IMR-90 (cell line): ENCODE measurements at regions not wholly inside any gene's neighbourhood (a gene's known extent, or its start where the extent isn't known, plus 50 kb on each side); places are given as distances from the start of the nearest gene placed in this dataset.

ENCODE experiments used
- ATAC-seq: fragments of 200-7000 bp; cut with Tn5 transposase; 2 replicates; pipeline ENCODE4 v1.9.1; 2020; ENCODE audit warnings: low read depth, mild to moderate bottlenecking, moderate library complexity
- BruUV-seq: library from RNA; stranded (reverse); fragments of 400-500 nt; replicated peaks from 2 replicates; lab custom pipeline; 2021; lab: Mats Ljungman, UMichigan
- CTCF ChIA-PET: fragments of 300-600 bp; formaldehyde crosslinking; extraction: SDS; loops from one replicate; lab custom pipeline; 2021; ENCODE audit warnings: antibody characterized with exemption; lab: Yijun Ruan, JAX
- POLR2A ChIA-PET: fragments of 300-600 bp; sonication (Branson Sonifier 250); formaldehyde crosslinking; loops from one replicate; lab custom pipeline; 2022; ENCODE audit warnings: antibody characterized with exemption; ENCODE audit not compliant: unreplicated experiment; lab: Charles Lee
- DNase-seq: peaks from one replicate; pipeline ENCODE4 v3.0.0; 2013
- H2AFZ ChIP-seq: replicated peaks from 2 replicates; pipeline ENCODE3; 2013; ENCODE audit warnings: low read length, mild to moderate bottlenecking; ENCODE audit not compliant: poor library complexity
- H2AK5ac ChIP-seq: 2 replicates; pipeline ENCODE4 v1.6.1; 2013; ENCODE audit warnings: low read depth, low read length, inconsistent platforms
- H2AK9ac ChIP-seq: replicated peaks from 2 replicates; pipeline ENCODE3; 2013; ENCODE audit warnings: mild to moderate bottlenecking, low read depth, low read length, moderate library complexity; ENCODE audit not compliant: poor library complexity
- H2BK120ac ChIP-seq: 2 replicates; pipeline ENCODE4 v1.6.1; 2013; ENCODE audit warnings: low read depth, low read length, inconsistent platforms
- H2BK15ac ChIP-seq: 3 replicates; pipeline ENCODE4 v1.6.1; 2013; ENCODE audit warnings: low read depth, low read length, inconsistent platforms
- H2BK20ac ChIP-seq: 2 replicates; pipeline ENCODE4 v1.6.1; 2013; ENCODE audit warnings: low read depth, mild to moderate bottlenecking, inconsistent platforms, low read length, moderate library complexity
- H2BK5ac ChIP-seq: 2 replicates; pipeline ENCODE4 v1.6.1; 2013; ENCODE audit warnings: mild to moderate bottlenecking, low read depth, low read length, inconsistent platforms; ENCODE audit not compliant: poor library complexity, severe bottlenecking
- H3K14ac ChIP-seq: replicated peaks from 2 replicates; pipeline ENCODE4 v1.6.1; 2013; ENCODE audit warnings: low read depth, low read length, inconsistent platforms
- H3K18ac ChIP-seq: 2 replicates; pipeline ENCODE4 v1.6.1; 2013; ENCODE audit warnings: low read depth, low read length, control low read depth
- H3K23ac ChIP-seq: 2 replicates; pipeline ENCODE4 v1.6.1; 2013; ENCODE audit warnings: low read depth, low read length, inconsistent platforms
- H3K27ac ChIP-seq: 2 replicates; pipeline ENCODE4 v1.5.1; 2013; ENCODE audit warnings: mild to moderate bottlenecking, control low read depth, low read length; ENCODE audit not compliant: insufficient read depth
- H3K27me3 ChIP-seq: 2 replicates; pipeline ENCODE4 v1.6.1; 2013; ENCODE audit warnings: low read length; ENCODE audit not compliant: control insufficient read depth, insufficient read depth
- H3K36me3 ChIP-seq: 2 replicates; pipeline ENCODE4 v1.6.1; 2013; ENCODE audit warnings: low read length, mixed read lengths; ENCODE audit not compliant: control insufficient read depth, insufficient read depth
- H3K4ac ChIP-seq: 2 replicates; pipeline ENCODE4 v1.6.1; 2013; ENCODE audit warnings: low read depth, low read length, inconsistent platforms
- H3K4me1 ChIP-seq: 2 replicates; pipeline ENCODE4 v1.6.1; 2013; ENCODE audit warnings: low read length, mixed read lengths; ENCODE audit not compliant: control insufficient read depth, insufficient read depth
- H3K4me2 ChIP-seq: 2 replicates; pipeline ENCODE4 v1.6.1; 2013; ENCODE audit warnings: low read depth, mild to moderate bottlenecking, control low read depth, low read length, moderate library complexity
- H3K4me3 ChIP-seq: 2 replicates; pipeline ENCODE4 v1.5.1; 2013; ENCODE audit warnings: low read depth, mild to moderate bottlenecking, control low read depth, low read length, moderate library complexity; ENCODE audit not compliant: insufficient read depth
- H3K56ac ChIP-seq: 2 replicates; pipeline ENCODE4 v1.6.1; 2013; ENCODE audit warnings: low read length, inconsistent platforms; ENCODE audit not compliant: insufficient read depth; ENCODE audit errors: extremely low read depth
- H3K79me1 ChIP-seq, 2 experiments: 2 replicates each; pipeline ENCODE4 v1.6.1; 2013; ENCODE audit warnings: low read length in 2 of 2, inconsistent platforms in 1 of 2, low read depth in 1 of 2
- H3K9ac ChIP-seq: 2 replicates; pipeline ENCODE4 v1.6.1; 2013; ENCODE audit warnings: low read depth, low read length, control low read depth
- H3K9me1 ChIP-seq: 2 replicates; pipeline ENCODE4 v1.6.1; 2013; ENCODE audit warnings: low read length, inconsistent platforms; ENCODE audit not compliant: insufficient read depth
- H3K9me3 ChIP-seq: 2 replicates; pipeline ENCODE4 v1.6.1; 2013; ENCODE audit warnings: low read length; ENCODE audit not compliant: control insufficient read depth, insufficient read depth
- H4K20me1 ChIP-seq: 2 replicates; pipeline ENCODE4 v1.6.1; 2013; ENCODE audit warnings: low read length, inconsistent platforms; ENCODE audit not compliant: insufficient read depth
- H4K5ac ChIP-seq: 2 replicates; pipeline ENCODE4 v1.6.1; 2013; ENCODE audit warnings: mild to moderate bottlenecking, low read depth, low read length, control low read depth
- H4K8ac ChIP-seq, 2 experiments: 2 replicates each; pipeline ENCODE4 v1.6.1; 2013; ENCODE audit warnings: low read depth in 2 of 2, low read length in 2 of 2, control low read depth in 1 of 2, inconsistent platforms in 1 of 2
- H4K91ac ChIP-seq: 2 replicates; pipeline ENCODE4 v1.6.1; 2013; ENCODE audit warnings: low read depth, low read length, inconsistent platforms; ENCODE audit not compliant: insufficient read depth
- BHLHE40 ChIP-seq: fragments of 150-350 bp; IDR thresholded peaks from 2 replicates; pipeline ENCODE4 v1.6.1; 2016; ENCODE audit warnings: mild to moderate bottlenecking, low read depth, low read length
- CEBPB ChIP-seq: IDR thresholded peaks from 2 replicates; pipeline ENCODE4 v1.6.1; 2012; ENCODE audit warnings: low read depth, low read length, improper control_type of control experiment
- CHD1 ChIP-seq: IDR thresholded peaks from 2 replicates; pipeline ENCODE4 v1.6.1; 2012; ENCODE audit warnings: low read depth, low read length, improper control_type of control experiment
- CTCF ChIP-seq: conservative IDR thresholded peaks from 2 replicates; pipeline ENCODE4 v1.5.1; 2012; ENCODE audit warnings: mild to moderate bottlenecking, low read depth, low read length, improper control_type of control experiment
- MAFK ChIP-seq: IDR thresholded peaks from 2 replicates; pipeline ENCODE4 v1.6.1; 2012; ENCODE audit warnings: low read depth, low read length, improper control_type of control experiment
- MAZ ChIP-seq: IDR thresholded peaks from 2 replicates; pipeline ENCODE4 v1.6.1; 2012; ENCODE audit warnings: low read depth, mild to moderate bottlenecking, low read length, improper control_type of control experiment, moderate library complexity, borderline replicate concordance
- MXI1 ChIP-seq: IDR thresholded peaks from 2 replicates; pipeline ENCODE4 v1.6.1; 2012; ENCODE audit warnings: low read depth, mild to moderate bottlenecking, low read length, moderate library complexity, borderline replicate concordance
- NFE2L2 ChIP-seq: fragments of 150-350 bp; IDR thresholded peaks from 2 replicates; pipeline ENCODE4 v1.6.1; 2016; ENCODE audit warnings: low read depth, mild to moderate bottlenecking, low read length
- POLR2A ChIP-seq: IDR thresholded peaks from 2 replicates; pipeline ENCODE4 v1.6.1; 2012; ENCODE audit warnings: mild to moderate bottlenecking, low read depth, low read length
- RAD21 ChIP-seq: IDR thresholded peaks from 2 replicates; pipeline ENCODE4 v1.6.1; 2012; ENCODE audit warnings: low read length, improper control_type of control experiment
- RCOR1 ChIP-seq: IDR thresholded peaks from 2 replicates; pipeline ENCODE4 v1.6.1; 2012; ENCODE audit warnings: mild to moderate bottlenecking, low read length, improper control_type of control experiment; ENCODE audit not compliant: insufficient replicate concordance
- RFX5 ChIP-seq: IDR thresholded peaks from 2 replicates; pipeline ENCODE4 v1.8.0; 2012; ENCODE audit warnings: low read depth, mild to moderate bottlenecking, low read length, moderate library complexity
- SMC3 ChIP-seq: fragments of 150-350 bp; IDR thresholded peaks from 2 replicates; pipeline ENCODE4 v1.6.1; 2016; ENCODE audit warnings: low read depth, mild to moderate bottlenecking, antibody characterized with exemption, low read length, moderate library complexity
- WGBS, 2 experiments: methylation state at CpG; one replicate each; pipeline versions ENCODE4 v1.1.5 to v1.1.7; 2013; ENCODE audit warnings: missing lambda C conversion rate in 2 of 2; ENCODE audit not compliant: insufficient read length in 1 of 2; ENCODE audit errors: extremely low coverage in 2 of 2; 5-methylcytosine and 5-hydroxymethylcytosine counted together
- dilution Hi-C: fragments of 300-500 bp; cut with HindIII; formaldehyde crosslinking; loops from one replicate; pipeline ENCODE4 v1.14.3; 2018; ENCODE audit warnings: low sequenced_read_pairs; ENCODE audit not compliant: unreplicated experiment
- in situ Hi-C: fragments of 300-500 bp; cut with MboI; formaldehyde crosslinking; loops from 3 replicates; pipeline ENCODE4 v1.14.3; 2019; ENCODE audit warnings: low sequenced_read_pairs, inconsistent platforms, mixed read lengths
- intact Hi-C: fragments of 100-400 bp; cut with micrococcal nuclease; formaldehyde crosslinking; loops from 2 replicates; pipeline ENCODE4 v1.10.0; 2022
- TF ChIP-seq, protein P1 (sequence below): fragments of 150-350 bp; IDR thresholded peaks from 2 replicates; pipeline ENCODE4 v1.6.1; 2016; ENCODE audit warnings: low read depth, mild to moderate bottlenecking, low read length, moderate library complexity, borderline replicate concordance
- TF ChIP-seq, protein P2 (sequence below): fragments of 150-350 bp; IDR thresholded peaks from 2 replicates; pipeline ENCODE4 v1.6.1; 2017; ENCODE audit warnings: mild to moderate bottlenecking, antibody characterized with exemption, low read length, low read depth

- WGBS, 2 experiments = no CpG with 5 or more reads among the region's 4 CpGs
- dilution Hi-C loops = no loop called here
- Histone ChIP-seq H3K27me3 (no peaks in the 10 kb centered on the region), H2BK5ac (no peak overlapping the region), H3K9me1 (no peaks in the 10 kb centered on the region), H2BK15ac (no peak overlapping the region), H3K23ac (no peak overlapping the region), H3K14ac (no peak overlapping the region), H3K9ac (no peak overlapping the region), H3K4me3 (no peak overlapping the region), H2AK9ac (no peak overlapping the region), H3K9me3 (no peaks in the 10 kb centered on the region), H3K4me2 (no peak overlapping the region), H2AK5ac (no peak overlapping the region), H4K5ac (no peak overlapping the region), H4K8ac (no peak overlapping the region), H2BK120ac (no peak overlapping the region), H3K27ac (no peak overlapping the region), H2AFZ (no peak overlapping the region), H3K36me3 (no peaks in the 10 kb centered on the region), H3K79me1 (no peaks in the 10 kb centered on the region), H3K18ac (no peak overlapping the region), H2BK20ac (no peak overlapping the region), H3K56ac (no peak overlapping the region), H3K4me1 (no peaks in the 10 kb centered on the region), H4K20me1 (no peaks in the 10 kb centered on the region), H3K4ac (no peak overlapping the region), H4K91ac (no peak overlapping the region)
- TF ChIP-seq MAZ (no peak), MXI1 (no peak), MAFK (no peak), BHLHE40 (no peak), RCOR1 (no peak), POLR2A (no peak), NFE2L2 (no peak), CEBPB (no peak), RFX5 (no peak), SMC3 (no peak), CHD1 (no peak), CTCF (no peak), RAD21 (no peak)
- TF ChIP-seq, protein P1, sequence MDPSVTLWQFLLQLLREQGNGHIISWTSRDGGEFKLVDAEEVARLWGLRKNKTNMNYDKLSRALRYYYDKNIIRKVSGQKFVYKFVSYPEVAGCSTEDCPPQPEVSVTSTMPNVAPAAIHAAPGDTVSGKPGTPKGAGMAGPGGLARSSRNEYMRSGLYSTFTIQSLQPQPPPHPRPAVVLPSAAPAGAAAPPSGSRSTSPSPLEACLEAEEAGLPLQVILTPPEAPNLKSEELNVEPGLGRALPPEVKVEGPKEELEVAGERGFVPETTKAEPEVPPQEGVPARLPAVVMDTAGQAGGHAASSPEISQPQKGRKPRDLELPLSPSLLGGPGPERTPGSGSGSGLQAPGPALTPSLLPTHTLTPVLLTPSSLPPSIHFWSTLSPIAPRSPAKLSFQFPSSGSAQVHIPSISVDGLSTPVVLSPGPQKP = no peak
- TF ChIP-seq, protein P2, sequence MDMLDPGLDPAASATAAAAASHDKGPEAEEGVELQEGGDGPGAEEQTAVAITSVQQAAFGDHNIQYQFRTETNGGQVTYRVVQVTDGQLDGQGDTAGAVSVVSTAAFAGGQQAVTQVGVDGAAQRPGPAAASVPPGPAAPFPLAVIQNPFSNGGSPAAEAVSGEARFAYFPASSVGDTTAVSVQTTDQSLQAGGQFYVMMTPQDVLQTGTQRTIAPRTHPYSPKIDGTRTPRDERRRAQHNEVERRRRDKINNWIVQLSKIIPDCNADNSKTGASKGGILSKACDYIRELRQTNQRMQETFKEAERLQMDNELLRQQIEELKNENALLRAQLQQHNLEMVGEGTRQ = no peak
- CTCF ChIA-PET = no interaction called here
- in situ Hi-C loops = no loop called here
- ATAC-seq (no peak), DNase-seq (no peak)
- intact Hi-C loops = no loop called here
- no TSS peak for BruUV-seq
- POLR2A ChIA-PET = no interaction called here
Measured at GRCh38 chr2:81903534-81903933, 1599.0 kb upstream of the LRRTM1 start.
